Stomach smooth muscle (tissue), 2 donors: ENCODE measurements at regions not wholly inside any gene's neighbourhood (a gene's known extent, or its start where the extent isn't known, plus 50 kb on each side); places are given as distances from the start of the nearest gene placed in this dataset.

Source experiments
- H3K27ac ChIP-seq: one replicate; pipeline ENCODE4 v1.7.0; 2013; ENCODE audit warnings: mild to moderate bottlenecking, low read length, inconsistent platforms
- H3K27me3 ChIP-seq, 2 donors: one replicate each; pipeline ENCODE4 v1.7.0; 2013; ENCODE audit warnings: low read length in 2 of 2; ENCODE audit not compliant: insufficient read depth in 2 of 2, control insufficient read depth in 1 of 2
- H3K36me3 ChIP-seq, 2 donors: one replicate each; pipeline ENCODE4 v1.7.0; 2013; ENCODE audit warnings: low read length in 2 of 2; ENCODE audit not compliant: control insufficient read depth in 2 of 2, insufficient read depth in 2 of 2
- H3K4me1 ChIP-seq: one replicate; pipeline ENCODE4 v1.7.0; 2013; ENCODE audit warnings: low read length; ENCODE audit not compliant: control insufficient read depth, insufficient read depth
- H3K4me3 ChIP-seq, 2 donors: one replicate each; pipeline ENCODE4 v1.7.0; 2013; ENCODE audit warnings: low read length in 2 of 2
- H3K9ac ChIP-seq, 2 donors: one replicate each; pipeline ENCODE4 v1.7.0; 2013; ENCODE audit warnings: low read length in 2 of 2, mild to moderate bottlenecking in 1 of 2
- H3K9me3 ChIP-seq, 2 donors: one replicate each; pipeline ENCODE4 v1.7.0; 2013; ENCODE audit warnings: low read length in 2 of 2; ENCODE audit not compliant: control insufficient read depth in 2 of 2
- donor health status: healthy.
- donor health status: Pancreatic carcinoma.

- Histone ChIP-seq H3K9ac (no peak overlapping the region), H3K27me3 (no peaks in the 10 kb centered on the region), H3K9me3 (no peaks in the 10 kb centered on the region), H3K4me1 (no peaks in the 10 kb centered on the region), H3K27ac (no peak overlapping the region), H3K36me3 (no peaks in the 10 kb centered on the region), H3K4me3 (no peak overlapping the region)
Observed at GRCh38 chr3:24616110-24616829, 121.6 kb upstream of the THRB start.

DNA sequence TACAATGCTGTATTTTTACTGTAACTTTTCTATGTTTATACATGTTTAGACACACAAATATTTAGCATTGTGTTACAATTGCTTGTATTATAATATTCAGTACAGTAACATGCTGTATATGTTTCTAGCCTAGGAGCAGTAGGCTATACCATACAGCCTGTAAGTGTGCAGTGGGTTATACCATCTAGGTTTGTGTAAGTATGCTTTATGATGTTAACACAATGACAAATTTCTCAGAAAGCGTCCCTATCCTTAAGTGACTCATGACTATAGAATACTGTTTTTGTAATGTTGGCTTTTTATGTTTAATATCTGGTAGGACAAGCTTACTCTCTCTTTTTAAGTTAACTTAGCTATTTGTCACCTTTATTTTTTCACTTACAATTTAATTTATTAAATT is 127.5 kb upstream of the THRB start:
- Histone ChIP-seq H3K36me3 (no peaks in the 10 kb centered on the region), H3K4me3 (no peak overlapping the region), H3K27me3 (no peaks in the 10 kb centered on the region), H3K9ac (no peak overlapping the region), H3K4me1 (no peaks in the 10 kb centered on the region), H3K9me3 (no peaks in the 10 kb centered on the region), H3K27ac (no peak overlapping the region)

DNA sequence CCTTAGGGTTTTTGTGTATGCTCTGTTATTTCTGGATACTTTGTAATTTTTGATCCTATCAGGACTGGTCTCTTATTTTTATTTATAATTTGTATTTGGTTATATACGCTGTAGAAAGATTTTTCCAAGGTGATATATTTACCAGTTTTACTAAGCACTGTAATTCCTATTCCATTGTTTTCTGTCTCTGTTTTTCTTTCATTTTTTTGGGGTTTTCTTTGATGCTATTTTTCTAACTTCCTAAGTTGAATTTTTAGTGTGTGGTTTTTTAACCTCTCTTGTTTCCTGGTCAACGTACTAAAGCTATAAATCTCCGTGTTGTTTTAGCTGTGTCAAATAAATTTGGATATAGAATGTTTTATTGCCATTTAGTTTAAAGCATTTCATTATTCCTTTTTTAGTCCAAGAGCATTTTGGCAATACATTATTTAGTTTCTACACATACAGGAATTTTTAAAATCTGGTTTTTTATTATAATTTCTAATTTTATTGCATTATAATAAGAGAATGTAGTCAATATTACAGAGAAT is 128.1 kb upstream of the THRB start:
- Histone ChIP-seq H3K9ac (no peak overlapping the region), H3K36me3 (no peaks in the 10 kb centered on the region), H3K4me3 (no peak overlapping the region), H3K4me1 (no peaks in the 10 kb centered on the region), H3K27me3 (no peaks in the 10 kb centered on the region), H3K9me3 (no peaks in the 10 kb centered on the region), H3K27ac (no peak overlapping the region)

DNA sequence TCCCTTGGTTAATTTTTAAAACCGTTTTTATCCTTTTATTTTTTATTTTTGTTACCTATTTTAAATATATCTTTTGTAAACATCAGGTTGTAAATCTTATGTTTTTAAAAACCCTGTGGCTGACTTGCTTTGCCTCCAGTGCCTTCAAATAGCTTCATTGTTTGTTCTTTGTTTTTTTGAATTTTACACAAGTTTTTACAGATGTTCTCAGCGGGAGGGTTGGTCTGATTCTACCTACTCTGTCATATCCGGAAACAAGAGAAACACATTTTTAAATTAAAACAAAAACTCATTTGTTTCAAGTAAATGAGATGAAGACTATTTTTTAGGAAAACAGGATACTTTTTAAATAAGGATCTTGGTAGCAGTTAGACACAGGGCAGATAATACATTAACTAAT is 129.0 kb upstream of the THRB start:
- Histone ChIP-seq H3K27ac (no peak overlapping the region), H3K9ac (no peak overlapping the region), H3K4me3 (no peak overlapping the region), H3K36me3 (no peaks in the 10 kb centered on the region), H3K27me3 (no peaks in the 10 kb centered on the region), H3K9me3 (no peaks in the 10 kb centered on the region), H3K4me1 (no peaks in the 10 kb centered on the region)

- H3K4me1 ChIP-seq, result no peaks in the 10 kb centered on the region
Observed at GRCh38 chr3:24624938-24625681, 130.5 kb upstream of the THRB start.

GRCh38 chr3:24628523-24629258 is 134.0 kb upstream of the THRB start:
- no peak overlapping the region for H3K9ac ChIP-seq
- no peaks in the 10 kb centered on the region for H3K36me3 ChIP-seq
- no peak overlapping the region for H3K4me3 ChIP-seq
- H3K4me1 ChIP-seq, result no peaks in the 10 kb centered on the region
- H3K27ac ChIP-seq, result no peak overlapping the region
- no peaks in the 10 kb centered on the region for H3K9me3 ChIP-seq
- H3K27me3 ChIP-seq, result no peaks in the 10 kb centered on the region

More at GRCh38 chr3:24624938-24625681, 130.5 kb upstream of the THRB start:
- H3K9ac ChIP-seq, result no peak overlapping the region
- no peak overlapping the region for H3K4me3 ChIP-seq
- H3K36me3 ChIP-seq, result no peaks in the 10 kb centered on the region
- no peaks in the 10 kb centered on the region for H3K27me3 ChIP-seq
- H3K9me3 ChIP-seq, result no peaks in the 10 kb centered on the region
- no peak overlapping the region for H3K27ac ChIP-seq

GRCh38 chr3:24631481-24631880 is 136.8 kb upstream of the THRB start:
- no peaks in the 10 kb centered on the region for H3K9me3 ChIP-seq
- no peak overlapping the region for H3K9ac ChIP-seq
- H3K36me3 ChIP-seq, result no peaks in the 10 kb centered on the region
- no peak overlapping the region for H3K4me3 ChIP-seq
- H3K27me3 ChIP-seq, result no peaks in the 10 kb centered on the region
- H3K27ac ChIP-seq, result no peak overlapping the region
- H3K4me1 ChIP-seq, result no peaks in the 10 kb centered on the region

DNA sequence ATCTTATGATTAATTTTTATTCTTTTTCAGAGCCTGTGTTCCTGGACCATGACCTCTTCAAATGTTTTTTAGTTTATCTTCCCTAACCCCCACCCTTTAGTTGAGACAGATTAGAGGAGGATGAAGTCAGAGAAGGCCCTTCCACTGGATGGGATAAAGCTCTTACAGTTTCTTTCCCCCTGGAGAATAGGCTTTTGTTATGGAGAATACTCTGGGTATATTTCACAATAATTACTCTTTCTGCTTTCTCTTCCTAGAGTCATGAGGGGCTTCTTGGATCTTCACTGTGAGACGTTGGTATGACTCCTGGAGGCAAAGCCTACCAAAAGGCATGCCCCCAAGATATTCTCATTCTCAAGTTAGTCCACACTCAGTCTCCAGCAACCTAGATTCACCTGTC is 144.4 kb upstream of the THRB start:
- no peak overlapping the region for H3K27ac ChIP-seq
- H3K9ac ChIP-seq, result no peak overlapping the region
- H3K36me3 ChIP-seq, result no peaks in the 10 kb centered on the region
- no peaks in the 10 kb centered on the region for H3K9me3 ChIP-seq
- H3K4me3 ChIP-seq, result no peak overlapping the region
- H3K4me1 ChIP-seq, result no peaks in the 10 kb centered on the region
- H3K27me3 ChIP-seq, result no peaks in the 10 kb centered on the region

GRCh38 chr3:24639481-24640329 is 145.1 kb upstream of the THRB start:
- H3K36me3 ChIP-seq, result no peaks in the 10 kb centered on the region
- H3K4me3 ChIP-seq, result no peak overlapping the region
- no peaks in the 10 kb centered on the region for H3K9me3 ChIP-seq
- H3K27me3 ChIP-seq, result no peaks in the 10 kb centered on the region
- H3K4me1 ChIP-seq, result no peaks in the 10 kb centered on the region
- no peak overlapping the region for H3K9ac ChIP-seq
- H3K27ac ChIP-seq, result no peak overlapping the region

- H3K9me3 ChIP-seq, result no peaks in the 10 kb centered on the region
- no peaks in the 10 kb centered on the region for H3K4me1 ChIP-seq
- H3K27ac ChIP-seq, result no peak overlapping the region
- H3K4me3 ChIP-seq, result no peak overlapping the region
- H3K36me3 ChIP-seq, result no peaks in the 10 kb centered on the region
- H3K27me3 ChIP-seq, result no peaks in the 10 kb centered on the region
- no peak overlapping the region for H3K9ac ChIP-seq
Observed at GRCh38 chr3:24640330-24640877, 145.8 kb upstream of the THRB start.
